NCI-H2227 treated with DMSO at 0.1 percent for 48 hours (cell line): ENCODE measurements at regions not wholly inside any gene's neighbourhood (a gene's known extent, or its start where the extent isn't known, plus 50 kb on each side); places are given as distances from the start of the nearest gene placed in this dataset.
"Not testable (repeated sequence)": the region's sequence is repeated elsewhere in the genome, so short reads cannot be mapped to it uniquely, and the experiment has no call there.

ENCODE experiments used
- DNase-seq: peaks from one replicate; lab custom pipeline; 2025; lab: John Stamatoyannopoulos, UW

- DNase-seq = no peak
Observed at GRCh38 chr1:187038784-187039183, 210.0 kb downstream of the PLA2G4A start.

- DNase-seq = no peak
Observed at GRCh38 chr1:187041104-187041503, 212.4 kb downstream of the PLA2G4A start.

GRCh38 chr1:187042538-187042937, 213.8 kb downstream of the PLA2G4A start:
- DNase-seq = no peak

GRCh38 chr1:187043433-187043832, 214.7 kb downstream of the PLA2G4A start:
- DNase-seq = not testable (repeated sequence)

- no peak for DNase-seq
Observed at GRCh38 chr1:187044411-187044810, 215.7 kb downstream of the PLA2G4A start.

- DNase-seq = no peak
Observed at GRCh38 chr1:187045371-187045770, 216.6 kb downstream of the PLA2G4A start.

- no peak for DNase-seq
Observed at GRCh38 chr1:187046293-187046692, 217.5 kb downstream of the PLA2G4A start.

- DNase-seq = no peak
Observed at GRCh38 chr1:187047298-187047697, 218.5 kb downstream of the PLA2G4A start.

- peak; percentile 67 for DNase-seq
Observed at GRCh38 chr1:187051618-187052232, 223.0 kb downstream of the PLA2G4A start.

GRCh38 chr1:187053876-187054275, 225.1 kb downstream of the PLA2G4A start:
- DNase-seq = no peak

GRCh38 chr1:187054862-187055757, 226.4 kb downstream of the PLA2G4A start:
- DNase-seq = no peak

GRCh38 chr1:187063271-187063670, 234.5 kb downstream of the PLA2G4A start:
- no peak for DNase-seq

GRCh38 chr1:187067160-187067559, 238.4 kb downstream of the PLA2G4A start:
- peak; percentile 32 for DNase-seq

- DNase-seq = peak; percentile 9
Observed at GRCh38 chr1:187070076-187070475, 241.3 kb downstream of the PLA2G4A start.

GRCh38 chr1:187072262-187073034, 243.7 kb downstream of the PLA2G4A start:
- not testable (repeated sequence) for DNase-seq

GRCh38 chr1:187073035-187073560, 244.3 kb downstream of the PLA2G4A start:
- not testable (repeated sequence) for DNase-seq

- DNase-seq = not testable (repeated sequence)
Observed at GRCh38 chr1:187073634-187074245, 245.0 kb downstream of the PLA2G4A start.

- DNase-seq = no peak
Observed at GRCh38 chr1:187074445-187075048, 245.8 kb downstream of the PLA2G4A start.

GRCh38 chr1:187076922-187077321, 248.2 kb downstream of the PLA2G4A start:
- no peak for DNase-seq

- DNase-seq = no peak
Observed at GRCh38 chr1:187078321-187078720, 249.6 kb downstream of the PLA2G4A start.

GRCh38 chr1:187078916-187079315, 250.2 kb downstream of the PLA2G4A start:
- DNase-seq = no peak
